ENCODE measurements at regions not wholly inside any gene's neighbourhood (a gene's known extent, or its start where the extent isn't known, plus 50 kb on each side); places are given as distances from the start of the nearest gene placed in this dataset.

DNA sequence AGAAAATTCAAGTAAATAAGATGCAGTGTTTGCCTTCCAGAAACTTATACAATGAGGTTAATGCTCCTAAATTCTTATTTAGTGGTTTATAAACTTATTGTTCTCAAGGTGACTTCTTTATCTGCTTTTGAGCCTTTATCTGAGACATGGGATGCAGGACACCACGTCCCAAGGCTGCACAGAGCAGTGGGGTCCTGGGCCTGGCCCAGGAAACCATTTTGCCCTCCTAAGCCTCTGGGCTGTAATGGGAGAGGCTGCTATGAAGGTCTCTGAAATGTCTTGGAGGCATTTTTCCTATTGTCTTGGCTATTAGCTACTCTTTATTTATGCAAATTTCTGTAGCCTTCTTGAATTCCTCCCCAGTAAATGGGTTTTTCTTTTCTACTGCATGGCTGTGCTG is 652.6 kb upstream of the SETBP1 start:
- Mint-ChIP-seq H3K27me3 (no peaks in the 10 kb centered on the region), H3K4me1 (ENCODE audit: low read depth) (no peaks in the 10 kb centered on the region), H3K4me3 (no peak overlapping the region), H3K36me3 (ENCODE audit: low read depth) (no peaks in the 10 kb centered on the region), H3K27ac (no peak overlapping the region), H3K9me3 (peaks cover 9% of the 10 kb centered on the region)
- H3K9me3 ChIP-seq (ENCODE audit: control insufficient read depth in 1 of 2, insufficient read depth in 1 of 2, low read length in 2 of 2) = peaks cover 0 to 6% of the 10 kb centered on the region in 2 experiments
- H3K4me1 ChIP-seq (ENCODE audit: insufficient read depth, low read length) = no peaks in the 10 kb centered on the region
- no peaks in the 10 kb centered on the region for H3K27me3 ChIP-seq (ENCODE audit: control insufficient read depth in 1 of 2, insufficient read depth in 2 of 2, low read length in 2 of 2)
- intact Hi-C loops (cut with DNase I, micrococcal nuclease) = no loop called here
- no peak overlapping the region for H3K27ac ChIP-seq (ENCODE audit: low read depth in 1 of 2, low read length in 2 of 2)
- H3K4me3 ChIP-seq (ENCODE audit: low read length) = no peak overlapping the region
- TF ChIP-seq, protein P1, sequence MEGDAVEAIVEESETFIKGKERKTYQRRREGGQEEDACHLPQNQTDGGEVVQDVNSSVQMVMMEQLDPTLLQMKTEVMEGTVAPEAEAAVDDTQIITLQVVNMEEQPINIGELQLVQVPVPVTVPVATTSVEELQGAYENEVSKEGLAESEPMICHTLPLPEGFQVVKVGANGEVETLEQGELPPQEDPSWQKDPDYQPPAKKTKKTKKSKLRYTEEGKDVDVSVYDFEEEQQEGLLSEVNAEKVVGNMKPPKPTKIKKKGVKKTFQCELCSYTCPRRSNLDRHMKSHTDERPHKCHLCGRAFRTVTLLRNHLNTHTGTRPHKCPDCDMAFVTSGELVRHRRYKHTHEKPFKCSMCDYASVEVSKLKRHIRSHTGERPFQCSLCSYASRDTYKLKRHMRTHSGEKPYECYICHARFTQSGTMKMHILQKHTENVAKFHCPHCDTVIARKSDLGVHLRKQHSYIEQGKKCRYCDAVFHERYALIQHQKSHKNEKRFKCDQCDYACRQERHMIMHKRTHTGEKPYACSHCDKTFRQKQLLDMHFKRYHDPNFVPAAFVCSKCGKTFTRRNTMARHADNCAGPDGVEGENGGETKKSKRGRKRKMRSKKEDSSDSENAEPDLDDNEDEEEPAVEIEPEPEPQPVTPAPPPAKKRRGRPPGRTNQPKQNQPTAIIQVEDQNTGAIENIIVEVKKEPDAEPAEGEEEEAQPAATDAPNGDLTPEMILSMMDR (IDR thresholded peaks at IDR 0.05) = no peak
- CTCF ChIA-PET = no interaction called here
- DNase-seq (no peak), ATAC-seq (ENCODE audit: poor library complexity) (no peak)
- H3K36me3 ChIP-seq (ENCODE audit: insufficient read depth, low read length) = no peaks in the 10 kb centered on the region
- POLR2A ChIA-PET = no interaction called here

DNA sequence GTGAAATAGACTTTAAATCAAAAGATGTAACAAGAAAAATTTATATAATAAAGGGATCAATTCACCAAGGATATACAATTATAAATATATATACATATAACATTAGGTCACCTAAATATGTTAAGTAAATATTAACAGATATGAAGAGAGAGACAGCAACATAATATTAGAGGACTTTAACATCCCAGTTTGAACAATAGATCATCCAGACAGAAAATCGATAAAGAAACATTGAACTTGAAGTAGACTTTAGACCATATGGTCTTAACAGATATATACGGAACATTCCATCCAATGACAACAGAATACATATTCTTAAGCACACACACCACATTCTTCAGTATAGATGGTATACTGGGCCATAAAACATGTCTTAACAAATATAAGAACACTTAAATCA is 649.6 kb upstream of the SETBP1 start:
- H3K27ac ChIP-seq (ENCODE audit: low read depth in 1 of 2, low read length in 2 of 2) = no peak overlapping the region
- H3K27me3 Mint-ChIP-seq = no peaks in the 10 kb centered on the region
- no peaks in the 10 kb centered on the region for H3K4me1 Mint-ChIP-seq (ENCODE audit: low read depth)
- H3K27me3 ChIP-seq (ENCODE audit: control insufficient read depth in 1 of 2, insufficient read depth in 2 of 2, low read length in 2 of 2) = no peaks in the 10 kb centered on the region
- H3K4me3 Mint-ChIP-seq = no peak overlapping the region
- H3K27ac Mint-ChIP-seq = no peak overlapping the region
- intact Hi-C loops (cut with DNase I, micrococcal nuclease) = no loop called here
- ChIA-PET CTCF (no interaction called here), POLR2A (no interaction called here)
- H3K36me3 ChIP-seq (ENCODE audit: insufficient read depth, low read length) = no peaks in the 10 kb centered on the region
- no peaks in the 10 kb centered on the region for H3K36me3 Mint-ChIP-seq (ENCODE audit: low read depth)
- ATAC-seq (ENCODE audit: poor library complexity) (no peak), DNase-seq (no peak)
- TF ChIP-seq, protein P1 (IDR thresholded peaks at IDR 0.05) = no peak
- H3K4me1 ChIP-seq (ENCODE audit: insufficient read depth, low read length) = no peaks in the 10 kb centered on the region
- peaks cover 14% of the 10 kb centered on the region for H3K9me3 Mint-ChIP-seq
- peaks cover 0 to 11% of the 10 kb centered on the region in 2 experiments for H3K9me3 ChIP-seq (ENCODE audit: control insufficient read depth in 1 of 2, insufficient read depth in 1 of 2, low read length in 2 of 2)
- no peak overlapping the region for H3K4me3 ChIP-seq (ENCODE audit: low read length)

DNA sequence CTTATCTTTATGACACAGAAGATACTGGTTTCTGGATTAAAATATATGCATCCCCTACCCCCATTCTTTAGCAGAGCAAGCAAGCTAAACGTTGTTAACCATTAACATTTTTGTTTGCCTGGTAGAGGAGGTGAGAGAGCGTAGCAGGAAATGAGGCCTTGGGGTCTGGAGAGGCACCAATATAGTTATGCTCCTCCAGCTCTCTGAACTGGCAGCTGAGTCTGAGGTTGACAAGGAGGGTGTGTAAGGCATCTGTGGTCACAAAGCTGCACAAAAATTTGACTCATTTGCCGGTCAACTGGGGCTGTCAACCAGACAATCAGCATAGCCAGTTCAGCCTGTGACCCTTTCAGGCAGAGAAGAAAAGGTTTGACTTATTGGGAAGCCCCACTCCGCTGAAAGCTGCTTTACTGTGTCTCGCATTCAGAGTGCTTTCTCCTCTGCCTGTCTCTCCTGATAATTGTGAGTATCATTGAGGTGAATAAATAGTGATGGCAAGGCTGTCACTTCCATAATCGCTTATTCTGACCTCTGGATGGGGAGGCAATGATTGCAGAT is 647.5 kb upstream of the SETBP1 start:
- H3K27me3 Mint-ChIP-seq = no peaks in the 10 kb centered on the region
- Histone ChIP-seq H3K4me1 (ENCODE audit: insufficient read depth, low read length) (no peaks in the 10 kb centered on the region), H3K9me3 (ENCODE audit: control insufficient read depth in 1 of 2, insufficient read depth in 1 of 2, low read length in 2 of 2) (peaks cover 0 to 8% of the 10 kb centered on the region in 2 experiments), H3K36me3 (ENCODE audit: insufficient read depth, low read length) (no peaks in the 10 kb centered on the region), H3K4me3 (ENCODE audit: low read length) (no peak overlapping the region), H3K27me3 (ENCODE audit: control insufficient read depth in 1 of 2, insufficient read depth in 2 of 2, low read length in 2 of 2) (no peaks in the 10 kb centered on the region), H3K27ac (ENCODE audit: low read depth in 1 of 2, low read length in 2 of 2) (no peak overlapping the region)
- no peaks in the 10 kb centered on the region for H3K4me1 Mint-ChIP-seq (ENCODE audit: low read depth)
- DNase-seq (no peak), ATAC-seq (ENCODE audit: poor library complexity) (no peak)
- ChIA-PET POLR2A (no interaction called here), CTCF (no interaction called here)
- H3K4me3 Mint-ChIP-seq = no peak overlapping the region
- intact Hi-C loops (cut with DNase I, micrococcal nuclease) = no loop called here
- TF ChIP-seq, protein P1 (IDR thresholded peaks at IDR 0.05) = no peak
- H3K9me3 Mint-ChIP-seq = peaks cover 14% of the 10 kb centered on the region
- no peaks in the 10 kb centered on the region for H3K36me3 Mint-ChIP-seq (ENCODE audit: low read depth)
- no peak overlapping the region for H3K27ac Mint-ChIP-seq
